Ovary (tissue), 1 donor: ENCODE measurements at regions not wholly inside any gene's neighbourhood (a gene's known extent, or its start where the extent isn't known, plus 50 kb on each side); places are given as distances from the start of the nearest gene placed in this dataset.
"Not testable (repeated sequence)": the region's sequence is repeated elsewhere in the genome, so short reads cannot be mapped to it uniquely, and the experiment has no call there.

Source experiments
- EP300 ChIP-seq: sonication (generic); formaldehyde crosslinking; IDR thresholded peaks from one replicate; pipeline ENCODE4 v1.6.1; 2017; ENCODE audit warnings: antibody characterized with exemption
- POLR2A ChIP-seq: fragments of 450-650 bp; IDR thresholded peaks from one replicate; pipeline ENCODE4 v1.6.1; 2017; ENCODE audit warnings: antibody characterized with exemption, mild to moderate bottlenecking, moderate library complexity

DNA sequence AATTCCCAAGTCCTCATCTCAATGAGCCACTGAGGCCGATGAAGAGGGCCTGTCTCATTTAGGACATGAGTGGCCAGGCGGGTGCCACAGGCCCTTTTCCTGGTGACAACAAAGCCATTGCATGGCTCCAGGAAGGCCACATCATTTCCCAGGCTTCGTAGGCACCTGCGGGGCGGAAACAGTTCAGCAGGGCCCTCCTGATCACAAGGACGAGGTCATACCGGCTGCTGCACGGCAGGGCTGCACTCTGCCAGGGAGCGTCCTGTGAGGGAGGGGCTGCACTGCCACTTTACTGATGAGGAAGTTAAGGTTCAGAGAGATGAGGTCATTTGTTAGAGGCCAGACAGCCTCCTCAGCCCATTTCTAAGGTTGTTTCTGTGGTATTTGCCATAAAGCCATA is 781.8 kb downstream of the SPATA31A7 start:
- TF ChIP-seq EP300, POLR2A: not testable (repeated sequence)
